Islet precursor cell (in vitro differentiated cells): ENCODE measurements at regions not wholly inside any gene's neighbourhood (a gene's known extent, or its start where the extent isn't known, plus 50 kb on each side); places are given as distances from the start of the nearest gene placed in this dataset.

Experiments
- DNase-seq: peaks from one replicate; pipeline ENCODE4 v3.0.0-alpha.2; 2018

DNA sequence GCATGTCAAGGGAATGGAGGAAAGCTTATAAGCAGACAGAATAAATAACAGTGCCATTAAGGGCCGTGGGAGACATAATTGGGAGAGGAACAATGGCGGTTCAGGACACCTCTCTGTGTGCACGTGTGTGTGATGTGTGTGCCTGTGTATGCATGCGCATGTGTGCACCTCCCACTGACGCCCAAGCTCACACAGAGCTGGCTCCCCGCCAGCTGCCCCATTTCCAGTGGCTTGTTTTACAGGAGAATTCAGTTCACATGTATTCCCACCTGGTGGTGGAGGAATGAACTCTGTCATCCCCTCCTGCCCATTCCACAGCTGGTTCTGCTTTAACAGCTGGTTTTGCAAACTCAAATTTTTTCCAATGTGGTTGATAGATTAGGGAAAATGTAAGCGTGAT lies 262.2 kb downstream of the AJAP1 start:
- no peak for DNase-seq

DNA sequence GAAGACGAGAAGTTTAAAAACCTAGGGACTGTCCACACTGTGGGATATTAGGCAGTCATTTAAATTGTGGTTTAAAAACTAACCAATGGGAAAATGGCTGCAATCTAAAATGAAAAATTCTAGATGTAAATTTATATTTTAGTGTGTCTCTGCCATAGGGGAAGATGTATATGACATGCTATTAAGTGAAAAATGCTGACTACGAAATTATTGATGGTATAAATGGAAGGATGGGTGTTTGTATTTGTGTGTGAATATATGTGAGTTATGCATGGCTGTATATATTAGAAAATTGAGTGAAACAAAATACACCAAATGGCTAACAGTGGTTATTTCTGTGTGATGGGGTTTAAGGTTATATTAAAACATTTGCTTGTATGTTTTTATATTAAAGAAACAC lies 260.7 kb downstream of the AJAP1 start:
- no peak for DNase-seq

DNA sequence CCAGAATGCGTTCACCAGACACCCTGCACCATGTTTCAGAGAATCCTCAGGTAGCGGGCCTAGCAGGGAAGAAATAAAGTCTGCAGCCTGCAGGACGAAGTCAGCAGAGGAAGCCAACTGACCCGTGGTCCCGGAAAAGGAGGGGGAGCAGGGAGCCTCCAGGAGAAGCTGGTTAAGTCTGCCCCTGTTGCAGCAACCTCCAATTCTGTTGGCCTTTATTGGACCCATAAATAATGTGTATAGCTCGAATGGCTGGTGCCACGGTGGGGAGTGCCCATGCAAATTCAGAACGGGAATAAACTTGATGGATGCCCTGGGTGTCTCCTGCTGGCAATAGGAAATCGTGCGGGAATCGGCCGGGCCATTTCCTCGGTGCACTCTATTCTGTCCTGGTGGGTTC lies 254.1 kb downstream of the AJAP1 start:
- DNase-seq, result no peak

DNA sequence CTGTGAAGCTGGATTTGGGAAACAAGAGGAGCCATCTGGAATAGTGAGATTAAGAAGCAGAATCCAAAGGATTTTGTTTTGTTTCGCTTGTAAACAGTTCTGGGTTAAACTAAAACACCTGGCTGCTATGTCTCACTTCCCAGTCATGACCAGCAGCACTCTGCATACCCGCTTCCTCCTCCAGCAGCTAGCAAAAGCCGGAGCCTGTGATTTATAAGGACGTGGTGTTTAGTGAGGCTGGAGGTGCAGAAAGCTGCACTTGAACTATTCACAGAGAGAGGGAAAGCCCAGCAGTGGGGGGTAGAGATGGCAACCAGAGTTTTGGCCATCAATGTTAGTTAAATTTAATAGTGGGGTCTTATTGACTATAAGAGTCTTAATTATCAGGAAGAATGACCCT lies 240.2 kb downstream of the AJAP1 start:
- no peak for DNase-seq

DNA sequence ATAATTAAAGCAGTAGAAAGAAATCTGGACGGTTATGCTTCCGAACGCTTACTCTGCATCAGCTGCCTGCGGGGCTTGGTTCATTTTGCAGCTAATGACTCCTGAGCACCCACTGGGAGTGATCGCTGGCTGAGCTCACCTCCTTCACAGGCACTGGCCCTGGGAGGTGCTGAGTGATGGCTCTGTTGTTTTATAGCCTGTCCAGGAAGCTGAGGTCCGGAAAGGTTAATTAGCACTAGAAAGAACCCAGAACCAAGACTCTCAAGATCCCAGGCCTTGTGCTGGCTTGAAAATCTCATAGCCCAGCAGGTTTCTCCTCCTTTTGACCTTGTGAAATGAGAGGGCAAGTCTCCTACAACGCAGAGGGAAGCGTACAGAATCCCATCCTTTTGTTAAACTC lies 226.2 kb downstream of the AJAP1 start:
- DNase-seq, result no peak

DNA sequence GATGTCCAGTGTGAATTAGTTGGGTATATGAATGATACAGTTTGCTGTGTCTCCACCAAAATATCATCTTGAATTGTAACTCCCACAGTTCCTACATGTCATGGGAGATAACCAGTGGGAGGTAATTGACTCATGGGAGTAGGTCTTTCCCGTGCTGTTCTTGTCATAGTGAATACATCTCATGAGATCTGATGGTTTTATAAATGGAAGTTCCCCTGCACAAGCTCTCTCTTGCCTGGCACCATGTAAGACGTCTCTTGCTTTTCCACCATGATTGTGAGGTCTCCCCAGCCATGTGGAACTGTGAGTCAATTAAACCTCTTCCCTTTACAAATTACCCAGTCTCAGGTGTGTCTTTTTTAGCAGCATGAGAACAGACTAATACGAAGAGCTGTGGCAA lies 223.0 kb downstream of the AJAP1 start:
- DNase-seq, result no peak

DNA sequence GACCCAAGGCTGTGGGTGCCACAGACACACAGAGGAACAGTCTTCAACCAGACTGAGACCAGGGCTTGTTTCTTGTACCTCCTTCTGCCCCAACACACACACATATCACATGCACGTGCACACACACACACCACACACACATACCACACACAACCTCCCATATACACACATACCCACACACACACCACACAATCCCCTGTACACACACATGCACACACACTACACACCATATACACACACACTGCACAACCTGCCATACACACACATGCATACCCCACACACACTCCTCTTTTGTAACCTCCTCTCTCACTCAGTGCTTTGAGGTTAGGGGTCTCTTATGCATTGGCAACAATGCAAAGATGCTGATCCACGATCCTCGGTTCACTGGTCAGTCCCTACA lies 217.0 kb downstream of the AJAP1 start:
- no peak for DNase-seq

DNA sequence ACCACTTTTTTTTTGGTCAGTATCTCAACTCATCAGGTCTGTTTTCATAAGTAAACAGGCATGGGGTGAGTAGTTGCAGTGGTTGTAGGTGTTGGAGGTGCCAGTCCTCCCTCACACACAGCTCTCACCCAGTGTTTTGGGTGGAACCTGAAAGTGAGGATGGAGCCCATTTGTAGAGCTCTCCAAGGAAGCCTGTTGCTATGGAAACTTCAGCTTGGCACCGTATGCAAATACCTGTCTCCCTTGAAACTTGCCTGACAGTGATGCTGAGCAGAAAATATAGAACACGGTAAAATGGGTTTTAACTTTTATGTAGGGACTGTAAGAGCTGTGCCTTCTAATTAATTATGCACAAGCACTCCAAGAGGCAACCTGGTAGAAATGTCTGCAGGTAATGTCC lies 214.1 kb downstream of the AJAP1 start:
- no peak for DNase-seq

DNA sequence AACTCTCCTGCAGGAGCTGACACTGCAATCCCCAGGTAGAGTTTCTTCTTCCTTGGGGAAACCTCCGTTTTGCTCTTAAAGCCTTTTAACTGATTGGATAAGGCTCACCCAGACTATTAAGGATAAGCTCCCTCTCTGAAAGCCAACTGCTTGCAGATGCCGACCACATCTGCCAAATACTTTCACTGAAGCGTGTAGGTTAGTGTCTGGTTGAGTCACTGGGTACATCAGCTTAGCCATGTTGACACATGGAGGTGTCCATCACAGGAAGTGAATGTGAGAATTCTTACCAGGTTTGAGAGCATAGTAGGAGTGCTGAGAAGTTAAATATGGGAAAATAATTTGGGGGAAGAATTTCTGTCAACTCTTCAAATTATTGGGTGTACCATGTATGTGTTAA lies 202.0 kb downstream of the AJAP1 start:
- peak; percentile 6 for DNase-seq

DNA sequence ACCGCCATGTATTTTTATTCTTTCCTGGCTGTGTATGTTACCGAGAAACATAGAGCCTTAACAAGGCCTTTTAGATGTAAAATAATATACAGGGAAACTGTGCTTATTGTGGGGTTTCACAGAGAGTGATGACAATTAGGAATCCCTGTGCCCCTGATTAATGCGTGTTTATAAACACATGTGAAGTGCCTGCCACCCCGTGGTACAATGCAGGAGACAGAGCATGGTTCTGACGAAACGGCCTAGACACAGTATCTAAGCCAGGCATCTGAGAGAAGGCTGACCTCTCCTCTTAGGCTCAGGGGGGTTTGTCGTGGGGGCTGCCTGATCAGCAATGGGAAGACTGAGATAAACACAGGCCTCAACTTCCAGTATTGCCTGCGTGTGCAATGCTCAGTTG lies 200.0 kb downstream of the AJAP1 start:
- peak; percentile 7 for DNase-seq

DNA sequence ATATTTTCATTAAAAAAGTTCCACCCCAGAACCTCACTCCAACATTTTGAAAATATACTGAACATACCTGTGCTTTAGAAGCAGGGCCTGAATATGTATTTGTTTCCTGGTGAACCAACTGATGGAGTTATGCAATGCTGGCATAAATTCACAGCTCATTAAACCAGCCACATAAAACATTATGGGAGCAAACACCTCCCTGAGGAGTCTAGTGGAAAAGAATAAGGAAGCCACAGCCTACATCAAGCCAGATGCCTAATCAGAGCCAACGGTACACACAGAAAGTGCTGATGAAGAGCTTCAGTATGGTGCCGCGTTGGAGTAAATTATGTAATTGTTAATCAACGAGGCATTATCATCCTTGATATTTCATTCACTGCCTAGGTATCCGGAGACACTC lies 199.5 kb downstream of the AJAP1 start:
- no peak for DNase-seq

DNA sequence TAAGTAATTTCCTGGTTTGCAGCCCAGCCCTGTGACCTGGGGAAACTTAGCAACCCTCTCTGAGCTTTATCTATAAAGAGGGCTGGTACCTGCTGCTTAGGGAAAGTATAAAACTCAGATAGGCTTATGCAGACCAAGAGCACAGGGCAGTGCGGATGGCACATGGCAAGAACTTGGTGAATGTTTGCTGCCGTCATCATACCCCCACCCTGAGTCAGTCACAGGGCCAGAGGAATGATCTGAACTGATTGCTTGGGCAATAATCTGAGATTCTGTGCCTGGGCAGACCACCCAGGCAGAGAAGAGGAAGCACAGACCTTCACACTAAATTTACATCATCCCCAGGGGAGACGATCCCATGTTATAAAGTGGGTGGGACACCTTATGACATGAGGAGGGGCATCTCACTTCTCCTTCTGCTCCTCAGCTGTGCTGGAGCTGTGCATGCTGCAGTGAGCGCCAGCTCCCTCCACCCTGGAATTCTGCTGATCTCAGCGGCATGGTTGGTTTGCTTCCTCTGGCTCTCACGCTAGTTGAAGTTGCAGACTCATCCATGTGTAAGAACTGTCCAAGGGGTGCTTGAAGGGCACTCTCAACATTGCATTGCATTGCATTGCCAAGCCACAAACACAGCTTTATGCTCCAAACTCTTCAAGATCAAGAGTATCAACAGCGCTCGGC lies 197.1 kb downstream of the AJAP1 start:
- DNase-seq, result peak; percentile 24

DNA sequence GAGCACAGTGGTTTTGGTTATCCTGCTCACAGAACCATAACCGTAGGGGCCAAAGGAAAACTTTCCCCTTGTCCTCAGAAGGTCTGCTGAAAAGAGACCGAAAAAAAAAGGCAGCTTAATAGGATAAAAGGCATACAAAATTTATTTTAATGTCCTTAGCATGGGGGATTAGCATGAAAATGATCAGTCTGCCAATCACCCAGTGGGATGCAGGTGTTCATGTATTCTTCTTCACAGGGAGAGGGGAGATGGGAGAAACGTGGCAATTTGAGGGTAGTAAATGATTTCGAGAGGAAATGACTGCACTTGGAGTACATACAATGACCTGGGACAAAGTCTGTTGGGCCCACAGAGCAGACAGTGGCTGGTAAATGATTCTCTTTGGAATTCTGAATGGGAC lies 194.0 kb downstream of the AJAP1 start:
- peak; percentile 7 for DNase-seq

DNA sequence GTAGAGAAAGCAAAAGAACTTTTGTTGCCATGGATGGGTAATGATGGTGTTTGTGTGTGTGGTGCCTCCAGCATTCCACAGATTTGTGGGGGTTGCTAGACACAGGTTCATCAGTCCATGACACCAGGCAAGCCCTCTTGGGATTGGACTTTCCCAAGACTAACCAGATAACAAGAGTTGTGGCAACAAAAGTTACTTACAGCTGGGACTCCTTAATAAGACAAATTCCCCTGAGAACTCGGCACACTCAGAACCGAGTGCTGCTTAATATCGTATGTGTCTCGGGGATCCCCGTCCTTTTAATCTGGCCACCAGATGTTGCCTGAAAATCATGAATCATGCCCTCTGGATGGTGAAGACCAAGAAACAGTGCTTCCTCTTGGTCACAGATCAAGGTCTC lies 193.3 kb downstream of the AJAP1 start:
- DNase-seq, result no peak
